ENCODE measurements at regions not wholly inside any gene's neighbourhood (a gene's known extent, or its start where the extent isn't known, plus 50 kb on each side); places are given as distances from the start of the nearest gene placed in this dataset.

DNA sequence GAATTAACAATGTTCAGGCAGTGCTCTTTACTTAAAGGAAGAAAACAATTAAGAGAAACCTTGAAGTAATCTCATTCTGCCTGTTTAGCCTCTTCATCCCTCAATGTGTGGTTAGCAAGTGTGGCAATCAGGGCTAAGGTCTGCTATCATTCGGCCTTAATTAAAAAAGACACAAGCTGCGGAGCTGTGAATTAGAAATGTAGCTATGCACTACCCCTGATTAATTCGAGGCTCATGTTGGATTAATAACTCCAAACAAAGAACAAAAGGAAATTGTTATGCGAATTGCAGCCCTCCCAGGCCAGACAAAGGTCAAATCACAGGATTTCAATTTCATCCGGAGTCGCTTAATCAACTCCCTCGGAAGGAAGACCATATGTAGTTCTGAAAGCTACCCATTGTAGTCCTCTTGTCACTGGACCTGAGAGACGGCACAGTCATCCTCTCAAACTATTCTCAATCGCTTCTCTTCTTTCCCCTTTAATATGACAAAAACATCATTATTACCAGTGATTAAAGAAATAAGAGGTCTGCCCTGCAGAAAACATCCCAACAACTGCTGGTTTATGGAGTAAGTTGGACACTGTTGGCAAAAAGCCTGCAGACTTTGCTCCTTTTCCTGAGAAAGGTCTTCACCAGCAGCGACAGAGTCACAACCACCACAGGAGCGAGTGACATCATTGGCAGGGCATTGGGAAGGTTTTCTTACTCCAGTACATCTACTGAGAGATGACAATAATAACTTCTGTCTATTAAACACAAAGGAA is 71.1 kb upstream of the SOX5 start:
- peaks cover 15% of the 10 kb centered on the region for H3K4me1 Mint-ChIP-seq
- ATAC-seq = no peak

DNA sequence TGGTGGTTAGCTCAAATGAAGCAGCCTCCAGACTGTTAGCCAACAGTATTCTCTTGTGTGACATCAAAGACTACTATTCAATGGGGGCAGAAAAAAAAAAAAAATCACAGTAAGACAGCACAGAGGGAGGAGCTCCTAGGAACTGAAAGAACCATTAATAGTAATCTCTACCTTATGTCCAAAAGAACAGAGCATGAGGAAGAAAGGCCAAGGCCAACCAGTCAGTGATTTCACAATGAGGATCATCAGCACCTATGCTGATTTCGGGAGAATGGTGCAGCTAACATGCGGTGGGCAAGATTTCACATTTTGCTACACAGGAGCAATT is 66.3 kb upstream of the SOX5 start:
- Mint-ChIP-seq H3K36me3 (no peaks in the 10 kb centered on the region), H3K27me3 (ENCODE audit: low read depth) (peaks cover 52% of the 10 kb centered on the region), H3K4me1 (peaks cover 18% of the 10 kb centered on the region), H3K9me3 (no peaks in the 10 kb centered on the region), H3K27ac (no peak overlapping the region), H3K4me3 (no peak overlapping the region)
- no peak for DNase-seq (ENCODE audit: low spot score)
- no peak for ATAC-seq
- CTCF ChIA-PET = interaction anchor here (0.9 to 1.0 kb wide), 2 partner anchors 9 to 10 kb away, joined by 3 to 4 read pairs; no protein-coding TSS in a partner anchor
- POLR2A ChIA-PET = no interaction called here
- no peak for TF ChIP-seq SP1 (CRISPR knock-in tag; conservative IDR thresholded peaks at IDR 0.05)
- TF ChIP-seq, protein P1, sequence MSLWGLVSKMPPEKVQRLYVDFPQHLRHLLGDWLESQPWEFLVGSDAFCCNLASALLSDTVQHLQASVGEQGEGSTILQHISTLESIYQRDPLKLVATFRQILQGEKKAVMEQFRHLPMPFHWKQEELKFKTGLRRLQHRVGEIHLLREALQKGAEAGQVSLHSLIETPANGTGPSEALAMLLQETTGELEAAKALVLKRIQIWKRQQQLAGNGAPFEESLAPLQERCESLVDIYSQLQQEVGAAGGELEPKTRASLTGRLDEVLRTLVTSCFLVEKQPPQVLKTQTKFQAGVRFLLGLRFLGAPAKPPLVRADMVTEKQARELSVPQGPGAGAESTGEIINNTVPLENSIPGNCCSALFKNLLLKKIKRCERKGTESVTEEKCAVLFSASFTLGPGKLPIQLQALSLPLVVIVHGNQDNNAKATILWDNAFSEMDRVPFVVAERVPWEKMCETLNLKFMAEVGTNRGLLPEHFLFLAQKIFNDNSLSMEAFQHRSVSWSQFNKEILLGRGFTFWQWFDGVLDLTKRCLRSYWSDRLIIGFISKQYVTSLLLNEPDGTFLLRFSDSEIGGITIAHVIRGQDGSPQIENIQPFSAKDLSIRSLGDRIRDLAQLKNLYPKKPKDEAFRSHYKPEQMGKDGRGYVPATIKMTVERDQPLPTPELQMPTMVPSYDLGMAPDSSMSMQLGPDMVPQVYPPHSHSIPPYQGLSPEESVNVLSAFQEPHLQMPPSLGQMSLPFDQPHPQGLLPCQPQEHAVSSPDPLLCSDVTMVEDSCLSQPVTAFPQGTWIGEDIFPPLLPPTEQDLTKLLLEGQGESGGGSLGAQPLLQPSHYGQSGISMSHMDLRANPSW (CRISPR knock-in tag; conservative IDR thresholded peaks at IDR 0.05; ENCODE audit: low read depth) = no peak

More for the DNA sequence above, 71.1 kb upstream of the SOX5 start:
- ChIA-PET CTCF (no interaction called here), POLR2A (no interaction called here)
- no peak for DNase-seq (ENCODE audit: low spot score)
- TF ChIP-seq, protein P2, sequence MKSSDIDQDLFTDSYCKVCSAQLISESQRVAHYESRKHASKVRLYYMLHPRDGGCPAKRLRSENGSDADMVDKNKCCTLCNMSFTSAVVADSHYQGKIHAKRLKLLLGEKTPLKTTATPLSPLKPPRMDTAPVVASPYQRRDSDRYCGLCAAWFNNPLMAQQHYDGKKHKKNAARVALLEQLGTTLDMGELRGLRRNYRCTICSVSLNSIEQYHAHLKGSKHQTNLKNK (CRISPR knock-in tag; IDR thresholded peaks at IDR 0.05) = no peak
- TF ChIP-seq ZNF671 (CRISPR knock-in tag; IDR thresholded peaks at IDR 0.05) = no peak
- TF ChIP-seq HMGA2 (CRISPR knock-in tag; IDR thresholded peaks at IDR 0.05) = no peak
- TF ChIP-seq NR2C2 (CRISPR knock-in tag; IDR thresholded peaks at IDR 0.05) = no peak
- no peak for TF ChIP-seq FOXK1 (CRISPR knock-in tag; IDR thresholded peaks at IDR 0.05)
- no peak for TF ChIP-seq ZNF138 (CRISPR knock-in tag; conservative IDR thresholded peaks at IDR 0.05)
- no peaks in the 10 kb centered on the region for H3K9me3 Mint-ChIP-seq
- peaks cover 27% of the 10 kb centered on the region for H3K27me3 Mint-ChIP-seq (ENCODE audit: low read depth)
- H3K4me3 Mint-ChIP-seq = no peak overlapping the region
- H3K27ac Mint-ChIP-seq = no peak overlapping the region
- no peaks in the 10 kb centered on the region for H3K36me3 Mint-ChIP-seq

DNA sequence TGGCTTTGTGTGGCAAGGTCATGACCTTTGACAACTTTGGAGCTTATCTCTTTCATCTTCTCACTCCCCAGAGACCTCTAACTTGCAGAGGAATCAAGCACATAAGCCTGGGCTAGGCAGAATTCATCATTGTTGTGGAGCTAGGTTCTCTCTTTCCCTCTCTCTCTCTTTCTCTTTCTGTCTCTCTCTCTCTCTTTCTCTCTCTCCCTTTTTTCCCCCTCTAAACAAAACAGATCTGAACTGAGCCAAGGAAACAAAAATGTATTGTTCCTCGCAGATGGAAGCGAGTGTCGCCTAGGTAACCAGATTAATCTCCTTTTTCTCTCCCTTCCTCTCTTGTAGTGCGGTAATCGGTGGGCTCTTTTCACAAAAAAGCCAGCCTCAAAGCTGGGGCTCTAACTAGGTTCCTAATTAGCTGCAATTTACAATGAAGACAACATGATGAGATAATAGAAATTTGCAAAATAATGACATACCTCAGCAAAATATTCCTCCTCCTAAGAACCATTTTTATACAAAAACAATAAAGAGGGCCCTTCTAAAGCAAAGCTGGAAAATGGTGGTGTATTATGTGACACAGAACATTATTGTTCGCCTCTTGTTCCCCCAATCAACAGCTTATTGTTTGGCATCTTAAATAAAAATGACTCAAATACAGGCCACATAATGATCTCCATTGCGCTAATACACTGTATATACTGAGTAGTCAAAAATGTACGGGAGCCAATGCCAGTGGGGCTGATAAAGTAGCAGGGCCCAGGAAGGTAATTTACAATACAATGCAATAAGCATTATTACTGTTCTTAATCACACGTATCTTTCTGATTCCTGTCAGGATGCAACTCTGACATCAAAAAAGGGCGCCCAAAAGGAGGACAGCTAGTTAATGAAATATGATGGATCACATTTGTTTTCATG is 65.7 kb upstream of the SOX5 start:
- no peak overlapping the region for H3K27ac Mint-ChIP-seq
- H3K4me3 Mint-ChIP-seq = no peak overlapping the region
- no peaks in the 10 kb centered on the region for H3K9me3 Mint-ChIP-seq
- ChIA-PET CTCF (interaction anchor here (0.9 to 1.0 kb wide), 2 partner anchors 10 to 11 kb away, joined by 3 to 4 read pairs; no protein-coding TSS in a partner anchor), POLR2A (no interaction called here)
- peak; percentile 39 for ATAC-seq
- H3K36me3 Mint-ChIP-seq = no peaks in the 10 kb centered on the region
- DNase-seq (ENCODE audit: low spot score) = no peak
- peaks cover 52% of the 10 kb centered on the region for H3K27me3 Mint-ChIP-seq (ENCODE audit: low read depth)
- H3K4me1 Mint-ChIP-seq = peaks cover 12% of the 10 kb centered on the region
- TF ChIP-seq, protein P3, sequence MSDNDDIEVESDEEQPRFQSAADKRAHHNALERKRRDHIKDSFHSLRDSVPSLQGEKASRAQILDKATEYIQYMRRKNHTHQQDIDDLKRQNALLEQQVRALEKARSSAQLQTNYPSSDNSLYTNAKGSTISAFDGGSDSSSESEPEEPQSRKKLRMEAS (CRISPR knock-in tag; IDR thresholded peaks at IDR 0.05) = no peak
- TF ChIP-seq, protein P4, sequence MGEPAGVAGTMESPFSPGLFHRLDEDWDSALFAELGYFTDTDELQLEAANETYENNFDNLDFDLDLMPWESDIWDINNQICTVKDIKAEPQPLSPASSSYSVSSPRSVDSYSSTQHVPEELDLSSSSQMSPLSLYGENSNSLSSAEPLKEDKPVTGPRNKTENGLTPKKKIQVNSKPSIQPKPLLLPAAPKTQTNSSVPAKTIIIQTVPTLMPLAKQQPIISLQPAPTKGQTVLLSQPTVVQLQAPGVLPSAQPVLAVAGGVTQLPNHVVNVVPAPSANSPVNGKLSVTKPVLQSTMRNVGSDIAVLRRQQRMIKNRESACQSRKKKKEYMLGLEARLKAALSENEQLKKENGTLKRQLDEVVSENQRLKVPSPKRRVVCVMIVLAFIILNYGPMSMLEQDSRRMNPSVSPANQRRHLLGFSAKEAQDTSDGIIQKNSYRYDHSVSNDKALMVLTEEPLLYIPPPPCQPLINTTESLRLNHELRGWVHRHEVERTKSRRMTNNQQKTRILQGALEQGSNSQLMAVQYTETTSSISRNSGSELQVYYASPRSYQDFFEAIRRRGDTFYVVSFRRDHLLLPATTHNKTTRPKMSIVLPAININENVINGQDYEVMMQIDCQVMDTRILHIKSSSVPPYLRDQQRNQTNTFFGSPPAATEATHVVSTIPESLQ (CRISPR knock-in tag; IDR thresholded peaks at IDR 0.05) = no peak
- TF ChIP-seq, protein P2 (CRISPR knock-in tag; IDR thresholded peaks at IDR 0.05) = no peak
- TF ChIP-seq ELF4 (CRISPR knock-in tag; IDR thresholded peaks at IDR 0.05; ENCODE audit: low read depth) (no peak), FOXK1 (CRISPR knock-in tag; IDR thresholded peaks at IDR 0.05) (no peak), ATF1 (CRISPR knock-in tag; IDR thresholded peaks at IDR 0.05) (no peak), TCF7 (CRISPR knock-in tag; IDR thresholded peaks at IDR 0.05; ENCODE audit: low read depth) (no peak)
- TF ChIP-seq, protein P5, sequence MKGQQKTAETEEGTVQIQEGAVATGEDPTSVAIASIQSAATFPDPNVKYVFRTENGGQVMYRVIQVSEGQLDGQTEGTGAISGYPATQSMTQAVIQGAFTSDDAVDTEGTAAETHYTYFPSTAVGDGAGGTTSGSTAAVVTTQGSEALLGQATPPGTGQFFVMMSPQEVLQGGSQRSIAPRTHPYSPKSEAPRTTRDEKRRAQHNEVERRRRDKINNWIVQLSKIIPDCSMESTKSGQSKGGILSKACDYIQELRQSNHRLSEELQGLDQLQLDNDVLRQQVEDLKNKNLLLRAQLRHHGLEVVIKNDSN (CRISPR knock-in tag; IDR thresholded peaks at IDR 0.05) = no peak
- TF ChIP-seq, protein P6, sequence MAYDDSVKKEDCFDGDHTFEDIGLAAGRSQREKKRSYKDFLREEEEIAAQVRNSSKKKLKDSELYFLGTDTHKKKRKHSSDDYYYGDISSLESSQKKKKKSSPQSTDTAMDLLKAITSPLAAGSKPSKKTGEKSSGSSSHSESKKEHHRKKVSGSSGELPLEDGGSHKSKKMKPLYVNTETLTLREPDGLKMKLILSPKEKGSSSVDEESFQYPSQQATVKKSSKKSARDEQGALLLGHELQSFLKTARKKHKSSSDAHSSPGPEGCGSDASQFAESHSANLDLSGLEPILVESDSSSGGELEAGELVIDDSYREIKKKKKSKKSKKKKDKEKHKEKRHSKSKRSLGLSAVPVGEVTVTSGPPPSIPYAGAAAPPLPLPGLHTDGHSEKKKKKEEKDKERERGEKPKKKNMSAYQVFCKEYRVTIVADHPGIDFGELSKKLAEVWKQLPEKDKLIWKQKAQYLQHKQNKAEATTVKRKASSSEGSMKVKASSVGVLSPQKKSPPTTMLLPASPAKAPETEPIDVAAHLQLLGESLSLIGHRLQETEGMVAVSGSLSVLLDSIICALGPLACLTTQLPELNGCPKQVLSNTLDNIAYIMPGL (CRISPR knock-in tag; IDR thresholded peaks at IDR 0.05) = no peak
- TF ChIP-seq, protein P7, sequence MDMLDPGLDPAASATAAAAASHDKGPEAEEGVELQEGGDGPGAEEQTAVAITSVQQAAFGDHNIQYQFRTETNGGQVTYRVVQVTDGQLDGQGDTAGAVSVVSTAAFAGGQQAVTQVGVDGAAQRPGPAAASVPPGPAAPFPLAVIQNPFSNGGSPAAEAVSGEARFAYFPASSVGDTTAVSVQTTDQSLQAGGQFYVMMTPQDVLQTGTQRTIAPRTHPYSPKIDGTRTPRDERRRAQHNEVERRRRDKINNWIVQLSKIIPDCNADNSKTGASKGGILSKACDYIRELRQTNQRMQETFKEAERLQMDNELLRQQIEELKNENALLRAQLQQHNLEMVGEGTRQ (CRISPR knock-in tag; IDR thresholded peaks at IDR 0.05) = no peak
- TF ChIP-seq, protein P1 (CRISPR knock-in tag; conservative IDR thresholded peaks at IDR 0.05; ENCODE audit: low read depth) = no peak

All from WTC11 (cell line).